ENCODE measurements at regions not wholly inside any gene's neighbourhood (a gene's known extent, or its start where the extent isn't known, plus 50 kb on each side); places are given as distances from the start of the nearest gene placed in this dataset.

DNA sequence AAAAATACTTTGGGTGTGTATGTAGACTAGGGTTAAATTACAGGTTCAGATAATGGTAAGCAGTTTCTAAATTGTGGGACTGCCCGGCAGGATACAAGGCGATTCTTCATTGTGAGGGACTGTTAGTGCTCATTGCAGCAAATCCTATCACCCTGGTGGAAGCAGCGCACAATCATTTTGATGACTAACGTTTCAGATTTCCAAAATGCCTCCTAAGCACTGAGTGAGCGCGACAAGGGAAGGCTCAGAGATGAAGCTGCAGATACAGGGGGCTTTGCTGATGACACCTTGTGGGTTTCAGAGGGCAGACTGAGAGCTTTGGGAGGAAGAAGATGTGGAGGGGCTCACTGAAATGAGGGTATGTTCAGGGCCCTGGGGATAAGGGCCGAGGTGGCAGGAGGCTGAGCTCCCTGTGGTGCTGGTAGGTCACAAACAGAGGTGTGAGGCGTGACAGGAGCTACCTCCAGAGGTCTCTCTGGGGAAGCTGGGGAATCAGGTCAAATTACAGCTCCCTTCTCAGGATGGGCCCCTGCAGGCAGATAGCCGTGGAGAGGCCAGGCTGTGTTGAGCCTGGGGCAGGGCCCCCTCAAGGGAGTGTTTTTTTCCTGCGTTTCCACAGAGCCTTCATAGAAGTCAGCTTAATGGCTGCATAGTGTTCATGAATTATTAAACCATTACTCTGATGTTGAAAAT is 84.5 kb upstream of the FYN start:
- peak; percentile 16 for DNase-seq (ENCODE audit: low read depth)

- no peak for DNase-seq (ENCODE audit: low read depth)
These were observed 85.3 kb upstream of the FYN start for GRCh38 chr6:111958534-111958933.

- DNase-seq (ENCODE audit: low read depth) = no peak
These were observed 86.5 kb upstream of the FYN start for GRCh38 chr6:111959766-111960165.

DNA sequence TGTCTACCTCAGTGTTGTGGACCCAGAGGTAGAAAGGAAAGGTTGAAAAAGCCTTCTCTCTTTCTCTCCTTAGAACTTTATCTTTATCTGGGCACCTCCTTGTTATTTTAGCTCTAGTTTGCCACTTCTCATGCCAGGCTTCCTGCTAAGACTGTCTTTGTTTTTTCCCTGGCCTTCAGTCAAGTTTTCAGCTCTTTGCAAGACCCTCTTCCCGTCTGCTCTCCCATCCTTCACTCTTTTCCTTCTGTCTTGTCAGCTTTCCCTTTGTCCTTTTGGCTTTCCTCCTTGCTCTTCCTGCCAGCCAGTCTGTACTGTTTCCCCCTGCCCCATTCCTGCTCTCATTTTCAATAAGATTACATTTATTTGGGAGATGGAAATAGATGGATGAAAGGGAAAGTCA is 86.8 kb upstream of the CCN6 start:
- DNase-seq (ENCODE audit: low read depth) = no peak

DNA sequence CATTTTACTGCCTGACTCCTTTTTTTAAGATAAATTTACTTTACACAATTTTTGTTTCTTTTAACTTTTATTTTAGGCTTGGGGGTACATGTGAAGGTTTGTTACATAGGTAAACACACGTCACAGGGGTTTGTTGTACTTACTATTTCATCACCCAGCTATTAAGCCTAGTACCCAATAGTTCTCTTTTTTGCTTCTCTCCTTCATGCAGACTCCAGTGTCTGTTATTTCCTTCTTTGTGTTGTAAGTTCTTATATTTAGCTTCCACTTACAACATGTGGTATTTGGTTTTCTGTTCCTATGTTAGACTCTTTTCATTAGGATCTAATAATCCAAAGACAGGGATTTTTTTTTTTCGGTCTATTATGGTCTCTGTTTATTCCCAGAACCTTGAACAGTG is 83.5 kb upstream of the CCN6 start:
- DNase-seq (ENCODE audit: low read depth) = no peak

- no peak for DNase-seq (ENCODE audit: low read depth)
These were observed 82.6 kb upstream of the CCN6 start for GRCh38 chr6:111971181-111971841.

- peak; percentile 34 for DNase-seq (ENCODE audit: low read depth)
These were observed 81.9 kb upstream of the CCN6 start for GRCh38 chr6:111971866-111972532.

DNA sequence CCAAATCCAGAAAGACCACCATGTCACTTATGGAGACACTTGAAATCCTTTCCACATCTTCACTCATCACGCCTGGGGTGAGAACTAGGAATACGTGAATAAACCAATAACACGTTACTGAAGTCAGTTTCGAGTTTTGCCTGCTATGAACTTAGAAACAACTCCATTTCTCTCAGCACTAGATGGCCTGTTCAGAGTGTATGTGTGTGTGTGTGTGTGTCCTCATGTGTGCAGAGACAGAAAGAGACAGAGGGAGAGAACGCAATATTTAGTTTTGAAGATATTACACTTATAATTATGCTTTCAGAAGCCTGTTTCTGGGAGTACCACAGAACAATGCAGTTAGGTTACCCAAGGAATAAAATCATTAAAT is 81.2 kb upstream of the CCN6 start:
- no peak for DNase-seq (ENCODE audit: low read depth)

- peak; percentile 90 for DNase-seq (ENCODE audit: low read depth)
These were observed 80.7 kb upstream of the CCN6 start for GRCh38 chr6:111973118-111973761.

GRCh38 chr6:111973927-111974639 is 79.8 kb upstream of the CCN6 start:
- DNase-seq (ENCODE audit: low read depth) = peak; percentile 64

- DNase-seq (ENCODE audit: low read depth) = no peak
These were observed 78.4 kb upstream of the CCN6 start for GRCh38 chr6:111975466-111975865.

- no peak for DNase-seq (ENCODE audit: low read depth)
These were observed 77.8 kb upstream of the CCN6 start for GRCh38 chr6:111976139-111976538.

DNA sequence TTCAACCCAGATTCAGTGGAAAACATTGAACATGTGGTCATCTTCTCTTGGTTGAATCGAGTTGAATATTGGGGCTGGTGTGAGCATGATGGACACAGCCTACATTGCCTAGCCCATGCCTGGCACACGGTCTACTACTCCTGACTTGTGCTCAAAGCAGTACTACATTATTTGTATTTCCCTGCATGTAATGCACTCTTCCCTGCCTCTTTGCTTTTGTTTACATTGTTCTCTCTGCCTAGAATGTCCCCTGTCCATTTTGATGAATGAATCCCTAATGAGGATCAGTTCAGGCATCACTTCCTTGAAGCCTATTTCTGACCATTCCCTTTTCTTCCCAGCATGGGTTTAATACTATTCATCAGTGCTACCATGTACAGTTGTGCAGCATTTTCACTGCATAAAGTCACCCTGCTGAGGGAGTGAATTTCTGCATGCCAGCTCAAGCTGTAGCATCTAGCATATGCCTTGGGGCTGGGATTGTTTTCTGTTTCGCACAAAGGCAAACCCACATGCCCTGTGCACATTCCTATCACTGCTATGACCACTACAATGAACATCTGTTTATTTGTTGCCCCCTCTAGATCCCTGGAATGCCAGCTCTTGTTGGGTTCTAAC is 75.3 kb upstream of the CCN6 start:
- DNase-seq (ENCODE audit: low read depth) = peak; percentile 24

GRCh38 chr6:111979633-111980032 is 74.3 kb upstream of the CCN6 start:
- DNase-seq (ENCODE audit: low read depth) = no peak

DNA sequence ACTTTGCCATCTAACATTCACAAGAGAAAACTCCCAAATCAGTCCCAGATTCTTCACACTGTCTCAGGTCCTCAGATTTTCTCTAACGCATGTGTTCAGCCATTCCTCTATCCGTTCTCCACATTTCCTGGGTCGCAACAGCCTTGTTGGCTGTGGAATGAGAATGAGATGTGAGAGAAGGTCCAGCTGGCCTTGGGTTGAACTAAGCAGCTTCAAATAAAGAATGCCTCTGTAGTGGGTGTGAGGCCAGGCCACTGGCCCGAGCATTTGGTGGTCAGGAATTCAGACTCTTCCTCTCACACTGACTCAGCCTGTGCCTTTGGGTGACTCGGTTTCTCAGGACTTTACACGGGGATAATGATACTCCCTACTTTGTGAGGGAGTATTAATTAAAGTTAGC is 73.8 kb upstream of the CCN6 start:
- no peak for DNase-seq (ENCODE audit: low read depth)

DNA sequence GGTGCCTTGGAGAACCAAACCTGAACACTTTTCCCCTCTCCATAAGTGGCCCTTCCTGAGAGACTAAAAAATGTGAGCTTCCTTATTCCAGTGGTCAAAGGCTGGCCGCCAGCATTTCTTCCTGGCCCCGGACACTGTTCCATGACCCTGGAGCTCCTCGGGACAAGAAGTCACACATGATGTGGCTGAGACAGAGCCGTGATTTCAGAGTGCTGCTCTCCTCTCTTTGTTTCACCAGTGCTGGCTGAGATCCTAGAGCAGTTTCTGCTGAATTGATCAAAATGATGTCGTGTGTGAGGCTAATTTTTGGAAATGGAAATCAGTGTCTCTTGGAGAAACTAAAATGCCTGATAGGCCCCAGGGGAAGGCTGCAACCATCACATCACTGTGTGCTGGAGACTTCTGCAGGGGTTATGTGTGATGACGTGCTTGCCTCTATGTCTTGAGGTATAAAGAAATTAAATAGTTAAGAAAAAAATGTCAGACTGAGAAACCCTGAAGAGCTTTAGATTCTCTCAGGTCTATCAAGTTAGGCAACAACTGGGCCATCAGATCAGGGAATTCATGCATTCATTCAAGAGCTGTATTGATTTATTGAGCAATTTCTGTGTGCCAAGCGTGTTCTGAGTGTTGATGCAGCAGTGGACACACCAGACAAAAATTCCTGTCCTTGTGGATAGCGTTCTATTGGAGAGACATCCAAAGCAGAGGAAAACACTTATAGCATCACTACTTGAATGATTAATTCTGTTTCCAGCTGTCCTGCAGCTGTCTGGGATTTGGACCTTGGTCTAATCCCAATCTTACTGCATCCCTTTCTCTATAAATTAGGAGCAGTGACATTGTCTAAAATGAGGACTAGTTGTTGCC is 72.7 kb upstream of the CCN6 start:
- no peak for DNase-seq (ENCODE audit: low read depth)

- DNase-seq (ENCODE audit: low read depth) = no peak
These were observed 71.2 kb upstream of the CCN6 start for GRCh38 chr6:111982681-111983080.

DNA sequence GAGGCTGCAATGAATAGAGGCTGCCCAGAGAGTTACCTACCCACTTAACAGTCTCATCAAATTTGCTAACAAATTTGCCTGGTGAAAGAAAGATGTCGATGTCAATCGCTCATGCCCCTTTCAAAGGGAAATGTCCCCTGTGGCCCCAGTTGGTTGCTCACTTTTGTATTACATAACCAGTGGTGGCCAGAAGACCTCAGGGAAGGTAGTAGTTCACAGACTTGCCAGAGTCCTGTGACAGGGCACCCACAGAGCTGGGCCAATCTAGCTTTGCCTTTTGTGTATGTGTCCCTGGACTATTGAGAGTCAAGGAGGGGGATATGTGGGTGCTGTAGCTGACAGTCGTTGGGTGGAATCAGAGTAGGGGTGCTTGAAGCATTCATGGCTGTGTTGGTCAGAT is 70.7 kb upstream of the CCN6 start:
- no peak for DNase-seq (ENCODE audit: low read depth)

DNA sequence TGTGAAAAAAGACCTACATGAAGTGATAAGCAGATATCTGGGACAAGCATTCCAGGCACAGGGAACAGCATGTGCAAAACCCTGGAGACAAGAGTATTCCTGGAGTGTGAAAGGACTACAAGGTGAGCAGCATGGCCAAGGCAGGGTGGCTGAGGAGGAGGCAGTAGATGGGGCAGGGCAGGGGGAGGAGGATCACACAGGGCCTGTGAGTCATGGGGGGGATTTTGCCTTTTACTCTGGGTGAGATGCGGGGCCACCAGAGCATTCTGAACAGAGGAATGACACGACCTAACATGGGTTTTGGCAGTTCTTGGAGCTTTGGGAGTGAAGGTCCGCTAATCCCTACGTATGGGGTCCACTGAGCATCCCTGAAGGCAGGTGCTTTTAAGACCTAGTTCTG is 69.8 kb upstream of the CCN6 start:
- no peak for DNase-seq (ENCODE audit: low read depth)

DNA sequence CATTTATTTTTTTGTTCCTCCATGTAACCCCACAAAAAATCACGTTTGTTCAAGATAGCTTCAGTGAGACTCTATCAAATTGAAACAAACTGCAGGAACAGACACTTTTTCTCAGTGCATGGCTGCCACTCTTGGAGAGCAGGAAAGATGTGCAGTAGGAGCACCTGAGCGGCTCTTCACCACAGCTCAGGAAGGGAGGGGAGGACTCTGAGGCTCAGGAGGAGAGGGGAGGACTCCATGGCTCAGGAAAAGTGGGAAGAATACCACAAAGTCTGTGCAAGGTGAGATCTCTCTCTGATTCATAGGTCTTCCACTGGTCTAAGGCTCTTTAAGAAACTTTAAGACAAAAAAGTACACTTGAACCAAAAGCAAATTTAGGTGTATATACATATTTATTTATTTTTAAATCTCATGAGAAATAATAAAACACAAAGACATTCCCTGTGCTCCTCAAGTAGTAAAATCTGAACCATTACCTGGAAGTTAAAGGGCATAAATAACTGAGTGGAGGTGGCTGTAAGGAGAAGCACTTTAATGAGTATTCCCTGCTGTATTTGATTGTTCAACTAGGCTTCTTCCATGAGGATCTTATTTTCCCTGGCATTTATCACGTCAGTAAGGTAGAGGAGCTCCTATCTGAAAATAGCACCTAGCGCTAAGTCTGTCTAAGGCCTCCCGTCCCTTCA is 69.2 kb upstream of the CCN6 start:
- no peak for DNase-seq (ENCODE audit: low read depth)

All from M059J (cell line).